HG03520 (cell line): ENCODE measurements at regions not wholly inside any gene's neighbourhood (a gene's known extent, or its start where the extent isn't known, plus 50 kb on each side); places are given as distances from the start of the nearest gene placed in this dataset.
"Not testable (repeated sequence)": the region's sequence is repeated elsewhere in the genome, so short reads cannot be mapped to it uniquely, and the experiment has no call there.

Source experiments
- ATAC-seq: cut with Tn5 transposase; IDR thresholded peaks from one replicate; pipeline ENCODE4 v1.9.1; 2021; ENCODE audit warnings: mild to moderate bottlenecking, moderate library complexity; ENCODE audit not compliant: unreplicated experiment

- no peak for ATAC-seq
Measured at GRCh38 chr10:81541517-81541916, 333.5 kb upstream of the NRG3 start.

- no peak for ATAC-seq
Measured at GRCh38 chr10:81546243-81546642, 328.8 kb upstream of the NRG3 start.

GRCh38 chr10:81548160-81548559 is 326.8 kb upstream of the NRG3 start:
- ATAC-seq: no peak

GRCh38 chr10:81564143-81564542 is 310.9 kb upstream of the NRG3 start:
- ATAC-seq: no peak

GRCh38 chr10:81569488-81569887 is 305.5 kb upstream of the NRG3 start:
- no peak for ATAC-seq

GRCh38 chr10:81570349-81570748 is 304.6 kb upstream of the NRG3 start:
- ATAC-seq: no peak

- no peak for ATAC-seq
Measured at GRCh38 chr10:81570878-81571794, 303.9 kb upstream of the NRG3 start.

GRCh38 chr10:81575036-81575435 is 300.0 kb upstream of the NRG3 start:
- no peak for ATAC-seq

- no peak for ATAC-seq
Measured at GRCh38 chr10:81576336-81576735, 298.7 kb upstream of the NRG3 start.

GRCh38 chr10:81594991-81595390 is 280.0 kb upstream of the NRG3 start:
- ATAC-seq: no peak

GRCh38 chr10:81600185-81600584 is 274.8 kb upstream of the NRG3 start:
- ATAC-seq: no peak

GRCh38 chr10:81603106-81603620 is 271.8 kb upstream of the NRG3 start:
- no peak for ATAC-seq

- ATAC-seq: not testable (repeated sequence)
Measured at GRCh38 chr10:81644485-81644884, 230.5 kb upstream of the NRG3 start.

GRCh38 chr10:81655986-81656385 is 219.0 kb upstream of the NRG3 start:
- ATAC-seq: no peak

GRCh38 chr10:81662837-81663236 is 212.2 kb upstream of the NRG3 start:
- no peak for ATAC-seq

GRCh38 chr10:81664800-81665199 is 210.2 kb upstream of the NRG3 start:
- not testable (repeated sequence) for ATAC-seq

GRCh38 chr10:81674941-81675340 is 200.1 kb upstream of the NRG3 start:
- no peak for ATAC-seq

- ATAC-seq: no peak
Measured at GRCh38 chr10:81679291-81679690, 195.7 kb upstream of the NRG3 start.

- no peak for ATAC-seq
Measured at GRCh38 chr10:81680359-81680758, 194.6 kb upstream of the NRG3 start.

GRCh38 chr10:81688459-81688858 is 186.5 kb upstream of the NRG3 start:
- ATAC-seq: no peak

- no peak for ATAC-seq
Measured at GRCh38 chr10:81696609-81697388, 178.2 kb upstream of the NRG3 start.

- no peak for ATAC-seq
Measured at GRCh38 chr10:81704596-81704995, 170.4 kb upstream of the NRG3 start.
